KMS-11 (cell line): ENCODE measurements at regions not wholly inside any gene's neighbourhood (a gene's known extent, or its start where the extent isn't known, plus 50 kb on each side); places are given as distances from the start of the nearest gene placed in this dataset.
"Not testable (repeated sequence)": the region's sequence is repeated elsewhere in the genome, so short reads cannot be mapped to it uniquely, and the experiment has no call there.

ENCODE experiments used
- H2AFZ ChIP-seq: fragments of 200-600 bp; sonication (generic); 2 replicates; pipeline ENCODE4 v1.6.1; 2016; ENCODE audit warnings: antibody characterized with exemption, mixed run types, low read depth
- H3K27ac ChIP-seq: fragments of 200-600 bp; sonication (generic); 2 replicates; pipeline ENCODE4 v1.6.1; 2016; ENCODE audit warnings: mild to moderate bottlenecking, mixed run types
- H3K27me3 ChIP-seq: fragments of 200-600 bp; sonication (generic); 2 replicates; pipeline ENCODE4 v1.6.1; 2017; ENCODE audit warnings: mild to moderate bottlenecking, low read depth, mixed run types, moderate library complexity; ENCODE audit not compliant: insufficient read depth
- H3K36me3 ChIP-seq: fragments of 200-600 bp; sonication (generic); 2 replicates; pipeline ENCODE4 v1.6.1; 2017; ENCODE audit warnings: mild to moderate bottlenecking, mixed run types; ENCODE audit not compliant: insufficient read depth
- H3K4me1 ChIP-seq: fragments of 200-600 bp; sonication (generic); 2 replicates; pipeline ENCODE4 v1.6.1; 2016; ENCODE audit warnings: mild to moderate bottlenecking, low read depth, mixed run types; ENCODE audit not compliant: poor library complexity, severe bottlenecking
- H3K4me2 ChIP-seq: fragments of 200-600 bp; sonication (generic); 2 replicates; pipeline ENCODE4 v1.7.0; 2016; ENCODE audit warnings: mild to moderate bottlenecking, mixed run types
- H3K4me3 ChIP-seq: fragments of 200-600 bp; sonication (generic); IDR thresholded peaks from 2 replicates; pipeline ENCODE4 v1.6.1; 2017; ENCODE audit warnings: low read depth, low read length, mixed read lengths; ENCODE audit not compliant: insufficient read depth
- H3K79me2 ChIP-seq: fragments of 200-600 bp; sonication (generic); 2 replicates; pipeline ENCODE4 v1.6.1; 2016; ENCODE audit warnings: low read depth, mixed run types; ENCODE audit not compliant: insufficient read depth
- H3K9ac ChIP-seq: fragments of 200-600 bp; sonication (generic); 2 replicates; pipeline ENCODE4 v1.6.1; 2016; ENCODE audit warnings: mild to moderate bottlenecking, mixed run types
- H4K20me1 ChIP-seq: fragments of 200-600 bp; sonication (generic); 2 replicates; pipeline ENCODE4 v1.6.1; 2016; ENCODE audit warnings: mild to moderate bottlenecking, mixed run types; ENCODE audit not compliant: insufficient read depth
- TF ChIP-seq, protein P1 (sequence below): fragments of 200-600 bp; sonication (generic); conservative IDR thresholded peaks from 2 replicates; pipeline ENCODE4 v1.6.1; 2017; ENCODE audit warnings: low read depth, mild to moderate bottlenecking, antibody characterized with exemption, low read length, moderate library complexity, mixed read lengths

- no peaks in the 10 kb centered on the region for H4K20me1 ChIP-seq
- no peaks in the 10 kb centered on the region for H3K79me2 ChIP-seq
- H3K27me3 ChIP-seq: no peaks in the 10 kb centered on the region
- no peaks in the 10 kb centered on the region for H3K36me3 ChIP-seq
- no peak overlapping the region for H3K4me3 ChIP-seq
- no peak overlapping the region for H3K27ac ChIP-seq
- TF ChIP-seq, protein P1, sequence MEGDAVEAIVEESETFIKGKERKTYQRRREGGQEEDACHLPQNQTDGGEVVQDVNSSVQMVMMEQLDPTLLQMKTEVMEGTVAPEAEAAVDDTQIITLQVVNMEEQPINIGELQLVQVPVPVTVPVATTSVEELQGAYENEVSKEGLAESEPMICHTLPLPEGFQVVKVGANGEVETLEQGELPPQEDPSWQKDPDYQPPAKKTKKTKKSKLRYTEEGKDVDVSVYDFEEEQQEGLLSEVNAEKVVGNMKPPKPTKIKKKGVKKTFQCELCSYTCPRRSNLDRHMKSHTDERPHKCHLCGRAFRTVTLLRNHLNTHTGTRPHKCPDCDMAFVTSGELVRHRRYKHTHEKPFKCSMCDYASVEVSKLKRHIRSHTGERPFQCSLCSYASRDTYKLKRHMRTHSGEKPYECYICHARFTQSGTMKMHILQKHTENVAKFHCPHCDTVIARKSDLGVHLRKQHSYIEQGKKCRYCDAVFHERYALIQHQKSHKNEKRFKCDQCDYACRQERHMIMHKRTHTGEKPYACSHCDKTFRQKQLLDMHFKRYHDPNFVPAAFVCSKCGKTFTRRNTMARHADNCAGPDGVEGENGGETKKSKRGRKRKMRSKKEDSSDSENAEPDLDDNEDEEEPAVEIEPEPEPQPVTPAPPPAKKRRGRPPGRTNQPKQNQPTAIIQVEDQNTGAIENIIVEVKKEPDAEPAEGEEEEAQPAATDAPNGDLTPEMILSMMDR: no peak
- no peak overlapping the region for H3K4me2 ChIP-seq
- H2AFZ ChIP-seq: no peak overlapping the region
- no peak overlapping the region for H3K9ac ChIP-seq
- no peaks in the 10 kb centered on the region for H3K4me1 ChIP-seq
Measured at GRCh38 chr4:167831855-167832254, 260.5 kb upstream of the ANXA10 start.

DNA sequence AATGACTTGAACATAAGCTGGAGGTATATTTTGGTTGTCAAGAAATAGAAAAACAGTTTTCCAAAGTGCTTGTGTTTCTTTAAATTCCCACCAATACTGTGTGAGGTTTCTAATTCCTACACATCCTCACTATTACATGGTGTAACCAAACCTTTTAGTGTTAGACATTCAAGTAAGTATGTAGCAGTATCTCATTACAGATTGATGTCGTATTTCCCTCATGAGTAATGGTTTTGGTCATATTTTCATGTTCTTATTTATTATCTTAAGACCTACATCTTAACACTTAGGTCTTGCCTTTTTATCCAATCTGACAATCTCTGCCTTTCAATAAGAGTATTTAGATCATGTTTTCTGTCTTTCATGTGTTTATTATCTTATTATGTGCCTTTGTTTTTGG, 253.7 kb upstream of the ANXA10 start:
- Histone ChIP-seq H3K79me2 (no peaks in the 10 kb centered on the region), H3K4me1 (no peaks in the 10 kb centered on the region), H2AFZ (no peak overlapping the region), H3K4me2 (no peak overlapping the region), H3K9ac (no peak overlapping the region), H3K4me3 (no peak overlapping the region), H3K27ac (no peak overlapping the region), H3K36me3 (no peaks in the 10 kb centered on the region), H3K27me3 (no peaks in the 10 kb centered on the region), H4K20me1 (no peaks in the 10 kb centered on the region)
- TF ChIP-seq, protein P1: no peak

- Histone ChIP-seq H3K9ac (no peak overlapping the region), H3K4me2 (no peak overlapping the region), H4K20me1 (no peaks in the 10 kb centered on the region), H3K27ac (no peak overlapping the region), H3K36me3 (no peaks in the 10 kb centered on the region), H3K4me3 (no peak overlapping the region), H3K27me3 (no peaks in the 10 kb centered on the region), H2AFZ (no peak overlapping the region), H3K79me2 (no peaks in the 10 kb centered on the region), H3K4me1 (no peaks in the 10 kb centered on the region)
- TF ChIP-seq, protein P1: no peak
Measured at GRCh38 chr4:167842487-167842886, 249.8 kb upstream of the ANXA10 start.

GRCh38 chr4:167854881-167855280, 237.5 kb upstream of the ANXA10 start:
- TF ChIP-seq, protein P1: no peak
- Histone ChIP-seq H2AFZ (no peak overlapping the region), H3K79me2 (no peaks in the 10 kb centered on the region), H3K27ac (no peak overlapping the region), H4K20me1 (no peaks in the 10 kb centered on the region), H3K4me1 (no peaks in the 10 kb centered on the region), H3K36me3 (no peaks in the 10 kb centered on the region), H3K9ac (no peak overlapping the region), H3K27me3 (no peaks in the 10 kb centered on the region), H3K4me2 (no peak overlapping the region), H3K4me3 (no peak overlapping the region)

GRCh38 chr4:167858127-167858526, 234.2 kb upstream of the ANXA10 start:
- not testable (repeated sequence) for H3K4me3 ChIP-seq, H3K27me3 ChIP-seq, H3K4me2 ChIP-seq, H3K4me1 ChIP-seq, H3K27ac ChIP-seq, H3K36me3 ChIP-seq, H3K9ac ChIP-seq, H2AFZ ChIP-seq, H4K20me1 ChIP-seq, H3K79me2 ChIP-seq
